HG03280 (cell line): ENCODE measurements at regions not wholly inside any gene's neighbourhood (a gene's known extent, or its start where the extent isn't known, plus 50 kb on each side); places are given as distances from the start of the nearest gene placed in this dataset.
"Not testable (repeated sequence)": the region's sequence is repeated elsewhere in the genome, so short reads cannot be mapped to it uniquely, and the experiment has no call there.

ENCODE experiments used
- ATAC-seq: cut with Tn5 transposase; IDR thresholded peaks from one replicate; pipeline ENCODE4 v1.9.1; 2021; ENCODE audit warnings: mild to moderate bottlenecking, moderate library complexity; ENCODE audit not compliant: unreplicated experiment

DNA sequence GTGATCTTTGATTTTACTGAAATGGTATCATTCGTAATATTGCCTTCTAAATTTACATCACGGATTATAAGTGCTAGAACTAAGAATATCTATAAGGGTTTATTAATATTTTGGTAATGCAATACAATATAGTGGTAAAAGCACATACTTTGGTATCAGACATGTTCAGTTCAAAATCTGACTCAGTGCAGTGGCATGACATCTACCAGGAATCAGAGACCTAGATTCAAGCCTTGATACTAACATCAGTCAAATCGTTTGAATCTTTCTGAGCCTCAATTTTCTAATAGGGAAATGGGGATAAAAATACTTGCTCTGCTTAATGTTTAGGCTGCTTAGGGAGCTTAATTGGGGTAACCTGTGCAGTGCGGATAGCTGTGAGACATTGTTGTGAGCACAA, 488.0 kb downstream of the BCKDHB start:
- ATAC-seq, result no peak

GRCh38 chr6:80592436-80592835, 486.0 kb downstream of the BCKDHB start:
- no peak for ATAC-seq

DNA sequence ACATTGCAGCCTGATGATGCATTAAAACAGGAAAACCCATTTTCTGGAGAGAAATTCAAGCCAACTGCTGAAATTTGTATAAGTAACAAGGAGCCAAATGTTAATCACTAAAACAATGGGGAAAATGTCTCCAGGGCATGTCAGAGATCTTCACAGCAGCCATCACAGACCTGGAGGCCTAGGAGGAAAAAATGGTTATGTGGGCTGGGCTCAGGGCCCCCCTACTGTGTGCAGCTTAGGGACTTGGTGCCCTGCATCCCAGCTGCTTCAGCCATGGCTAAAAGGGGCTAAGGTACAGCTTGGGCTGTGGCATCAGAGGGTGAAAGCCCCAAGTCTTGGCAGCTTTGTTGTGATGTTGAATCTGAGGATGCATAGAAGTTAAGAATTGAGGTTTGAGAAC, 479.8 kb downstream of the BCKDHB start:
- no peak for ATAC-seq

- no peak for ATAC-seq
Observed at GRCh38 chr6:80579391-80580023, 473.0 kb downstream of the BCKDHB start.

DNA sequence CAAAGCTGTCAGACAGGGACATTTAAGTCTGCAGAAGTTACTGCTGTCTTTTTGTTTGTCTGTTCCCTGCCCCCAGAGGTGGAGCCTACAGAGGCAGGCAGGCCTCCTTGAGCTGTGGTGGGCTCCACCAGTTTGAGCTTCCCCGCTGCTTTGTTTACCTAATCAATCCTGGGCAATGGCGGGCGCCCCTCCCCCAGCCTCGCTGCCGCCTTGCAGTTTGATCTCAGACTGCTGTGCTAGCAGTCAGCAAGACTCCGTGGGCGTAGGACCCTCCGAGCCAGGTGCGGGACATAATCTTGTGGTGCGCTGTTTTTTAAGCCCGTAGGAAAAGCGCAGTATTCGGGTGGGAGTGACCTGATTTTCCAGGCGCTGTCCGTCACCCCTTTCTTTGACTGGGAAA, 466.8 kb downstream of the BCKDHB start:
- not testable (repeated sequence) for ATAC-seq

DNA sequence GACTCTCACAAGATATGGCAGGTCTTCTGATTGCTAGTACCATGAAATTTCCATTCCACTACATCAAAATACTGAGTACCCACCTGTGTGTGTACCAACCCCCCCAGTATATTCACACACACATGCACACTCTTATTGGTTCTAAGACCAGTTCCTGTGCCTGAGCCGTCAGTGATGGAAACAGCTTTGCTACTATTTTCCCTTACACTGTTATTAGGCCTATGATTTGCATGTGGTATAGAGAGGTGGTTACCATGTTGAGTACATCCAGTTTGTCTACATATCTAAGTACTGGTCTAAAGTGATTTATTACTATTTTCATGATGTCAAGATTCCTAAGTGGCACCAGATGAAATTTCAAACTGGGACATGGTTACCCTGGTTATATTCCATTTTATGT, 459.9 kb downstream of the BCKDHB start:
- ATAC-seq, result no peak

GRCh38 chr6:80553071-80553740, 446.7 kb downstream of the BCKDHB start:
- ATAC-seq, result no peak

DNA sequence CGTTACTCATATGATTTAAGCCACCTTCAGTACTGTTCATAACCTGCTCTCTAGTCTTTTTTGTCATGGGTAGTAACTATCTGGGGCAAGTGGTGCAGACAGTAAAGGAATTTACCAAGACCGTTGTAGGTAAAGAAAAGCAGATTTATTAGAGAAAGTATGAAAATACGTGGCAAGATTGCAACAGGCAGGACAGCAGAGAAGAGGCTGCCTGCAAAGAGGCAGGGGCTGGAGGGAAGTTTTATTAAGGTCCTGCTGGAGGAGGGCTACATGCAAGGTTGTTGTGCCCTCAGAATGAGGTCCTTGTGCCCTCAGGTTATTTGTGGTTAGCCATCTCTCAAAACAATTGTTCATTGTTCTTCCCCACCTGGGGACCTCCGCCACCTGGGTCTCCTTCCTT, 444.3 kb downstream of the BCKDHB start:
- no peak for ATAC-seq

DNA sequence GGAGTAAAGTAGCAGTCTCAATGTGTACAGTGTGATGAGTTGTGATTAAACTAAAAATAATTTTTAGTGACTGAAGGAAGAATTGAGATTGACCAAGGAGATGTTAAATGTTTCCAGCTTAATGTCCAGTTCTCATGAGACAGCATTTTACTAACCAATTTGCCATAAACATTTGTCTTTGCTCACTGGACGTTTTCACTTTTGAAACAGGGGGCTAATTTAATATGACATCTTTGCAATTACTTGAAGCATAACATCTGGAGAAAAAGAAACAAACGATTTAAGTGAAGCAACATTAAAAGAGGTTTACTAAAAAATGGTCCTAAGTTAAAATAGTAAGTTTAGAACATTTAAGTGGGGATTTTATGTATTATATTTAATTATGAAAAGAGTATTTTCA, 443.8 kb downstream of the BCKDHB start:
- ATAC-seq, result no peak

- ATAC-seq, result no peak
Observed at GRCh38 chr6:80548532-80548931, 442.1 kb downstream of the BCKDHB start.

GRCh38 chr6:80547827-80548226, 441.4 kb downstream of the BCKDHB start:
- ATAC-seq, result no peak

- ATAC-seq, result no peak
Observed at GRCh38 chr6:80544976-80545722, 438.7 kb downstream of the BCKDHB start.

DNA sequence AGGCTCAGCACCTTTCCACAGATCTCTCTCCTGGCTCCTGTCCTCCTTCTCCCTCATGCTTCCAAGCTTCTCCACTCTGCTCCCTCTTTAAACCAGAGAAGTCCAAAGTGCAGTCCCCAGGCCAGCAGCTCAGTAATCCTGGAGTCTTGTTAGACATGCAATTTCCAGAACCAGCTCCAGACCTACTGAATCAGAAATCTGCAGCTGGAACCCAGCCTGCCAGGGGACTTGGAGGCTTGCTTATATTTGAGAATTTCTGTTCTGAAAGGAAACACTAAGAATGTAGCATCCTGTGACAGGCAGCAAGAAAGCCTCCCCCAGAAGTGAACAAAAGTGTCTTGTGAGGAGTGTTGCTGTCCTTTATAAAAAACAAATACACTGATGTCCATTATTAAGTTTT, 438.1 kb downstream of the BCKDHB start:
- ATAC-seq, result no peak

- peak; percentile 69 for ATAC-seq
Observed at GRCh38 chr6:80543598-80544222, 437.2 kb downstream of the BCKDHB start.

DNA sequence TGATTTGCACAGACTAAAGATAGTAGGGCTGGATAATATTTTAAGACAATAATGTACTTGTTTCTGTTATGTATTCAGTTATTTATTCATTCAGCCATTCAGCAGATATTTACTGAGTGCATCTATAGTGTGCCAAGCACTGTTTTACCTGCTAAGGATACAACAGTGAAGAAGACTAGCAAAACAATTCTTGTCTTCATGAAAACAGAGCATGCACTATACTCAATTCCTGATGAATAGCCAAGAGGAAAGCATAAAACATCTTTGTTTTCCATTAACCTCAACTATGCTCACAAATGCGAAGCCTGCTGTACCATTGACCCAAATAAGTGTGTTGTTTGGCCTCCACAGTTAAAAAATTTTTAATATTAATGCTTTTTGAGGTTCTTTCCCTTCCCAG, 436.7 kb downstream of the BCKDHB start:
- ATAC-seq, result no peak

- ATAC-seq, result no peak
Observed at GRCh38 chr6:80541886-80542285, 435.4 kb downstream of the BCKDHB start.

DNA sequence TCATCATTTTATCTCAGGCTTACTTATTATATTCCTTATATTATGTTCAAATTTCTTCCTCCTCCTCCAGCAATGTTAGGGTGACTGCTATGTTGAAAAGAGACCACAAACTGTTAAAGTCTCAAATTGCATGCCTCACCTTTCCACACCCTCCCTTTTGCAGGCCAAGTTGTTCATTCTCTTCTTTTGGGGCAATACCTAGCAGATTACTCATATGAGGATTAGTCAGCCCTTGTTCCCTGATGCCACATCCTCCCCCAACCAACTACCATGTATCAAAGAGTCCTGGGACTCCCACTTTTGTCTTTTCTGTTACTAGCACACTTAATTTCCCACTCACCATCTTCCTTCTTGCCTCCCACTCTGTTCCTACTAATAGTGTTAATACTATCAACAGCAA, 434.7 kb downstream of the BCKDHB start:
- ATAC-seq, result no peak

DNA sequence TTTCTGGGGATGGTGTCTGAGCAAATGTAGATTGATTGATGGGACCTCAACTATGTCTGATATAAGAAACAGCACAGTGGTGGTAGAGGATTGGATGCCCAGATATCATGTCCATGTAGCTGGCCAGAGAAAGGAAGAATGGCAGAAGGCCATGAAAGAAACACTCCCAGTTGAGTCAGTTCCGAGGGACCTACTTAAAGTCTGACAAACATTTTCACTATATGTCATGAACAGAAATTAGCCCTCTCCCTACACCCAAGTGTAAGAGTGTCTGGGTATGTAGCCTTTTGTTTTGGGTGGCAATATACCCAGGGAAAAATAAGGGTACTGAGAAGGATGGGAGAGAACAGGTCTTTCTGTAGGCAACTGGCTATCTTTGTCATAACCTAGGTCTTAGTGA, 434.2 kb downstream of the BCKDHB start:
- ATAC-seq, result no peak

DNA sequence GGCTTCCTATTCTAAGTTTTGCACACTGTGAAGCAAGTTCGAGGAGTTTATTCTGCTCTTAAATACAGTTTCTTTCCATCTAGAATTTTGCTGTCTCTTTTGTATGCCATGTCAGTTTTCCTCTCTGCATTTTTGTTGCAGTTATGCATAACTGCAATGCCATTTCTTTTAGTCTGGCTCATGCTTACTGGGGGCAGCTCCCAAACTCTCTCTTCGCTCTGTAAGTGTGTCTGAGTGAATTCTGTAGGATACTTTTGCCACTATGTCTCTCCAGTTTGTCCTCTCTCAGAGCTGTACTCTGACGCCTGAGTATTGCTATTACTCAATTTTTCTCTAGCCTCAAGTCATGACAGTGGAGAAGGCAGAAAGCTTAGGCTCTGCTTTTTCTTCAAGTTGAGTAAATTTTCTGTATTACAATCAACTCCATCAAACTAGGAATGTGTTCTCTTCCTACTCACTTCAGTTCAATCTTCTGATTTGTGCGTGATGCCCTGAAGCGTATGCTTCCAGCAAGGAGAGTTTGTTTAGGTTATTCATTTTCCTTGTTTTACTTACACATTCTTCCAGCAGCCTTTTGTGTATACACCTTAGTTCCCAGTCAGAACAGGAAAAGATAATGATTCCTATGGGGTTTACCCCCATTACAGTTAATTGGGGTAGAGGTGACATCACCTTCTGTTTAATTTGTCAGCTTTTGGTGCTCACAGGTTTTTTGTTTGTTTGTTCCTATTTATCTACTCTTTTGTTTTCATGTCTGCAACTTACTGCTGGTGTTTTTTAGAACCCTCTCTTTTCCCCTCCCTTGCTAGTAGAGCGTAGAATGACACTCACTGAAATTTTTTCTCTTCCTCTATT, 430.9 kb downstream of the BCKDHB start:
- no peak for ATAC-seq

DNA sequence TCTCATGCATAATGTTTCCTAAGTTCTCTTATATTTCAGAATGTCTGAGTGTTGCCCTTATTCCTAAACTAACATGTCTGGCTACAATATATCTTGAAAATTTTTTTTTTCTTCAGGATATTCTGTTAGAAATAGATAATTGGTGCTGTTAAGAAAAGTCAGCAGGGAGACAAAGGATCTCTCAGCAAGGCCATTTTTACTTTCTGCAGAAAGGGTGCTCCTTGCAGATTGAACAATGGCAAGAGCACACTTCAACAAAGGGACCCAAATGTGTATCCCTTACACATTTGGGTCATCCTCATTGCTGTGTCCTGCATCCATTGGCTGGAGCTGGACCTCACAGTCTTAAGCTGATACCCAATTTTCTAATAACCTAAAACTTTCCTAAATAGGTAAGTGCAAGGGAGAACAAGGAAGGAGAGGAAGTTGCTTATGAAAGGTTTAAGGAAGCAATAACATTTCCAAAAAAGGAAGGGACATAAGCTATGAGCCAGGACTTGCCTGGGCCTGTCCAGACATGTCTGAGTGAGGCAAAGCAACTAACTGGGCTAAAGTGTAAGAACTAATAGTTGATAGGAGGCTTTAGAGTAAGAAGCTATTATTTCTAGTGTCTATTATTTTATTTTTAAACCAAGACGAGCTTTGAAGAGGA, 429.6 kb downstream of the BCKDHB start:
- no peak for ATAC-seq
